H9 (cell line): ENCODE measurements at regions not wholly inside any gene's neighbourhood (a gene's known extent, or its start where the extent isn't known, plus 50 kb on each side); places are given as distances from the start of the nearest gene placed in this dataset.

Experiments used
- DNase-seq: peaks from one replicate; pipeline ENCODE4 v3.0.0-alpha.2; 2017
- H2AFZ ChIP-seq: one replicate; pipeline ENCODE4 v1.6.1; 2013; ENCODE audit warnings: mild to moderate bottlenecking, low read length, control low read depth, moderate library complexity
- H2AK5ac ChIP-seq: 2 replicates; pipeline ENCODE4 v1.6.1; 2013; ENCODE audit warnings: low read length, control low read depth, mixed read lengths; ENCODE audit not compliant: insufficient read length
- H2BK120ac ChIP-seq: one replicate; pipeline ENCODE4 v1.6.1; 2013; ENCODE audit warnings: low read depth, mild to moderate bottlenecking, low read length, control low read depth, inconsistent platforms; ENCODE audit not compliant: poor library complexity, severe bottlenecking
- H2BK12ac ChIP-seq: 2 replicates; pipeline ENCODE4 v1.6.1; 2013; ENCODE audit warnings: low read length, control low read depth, mixed read lengths, low read depth; ENCODE audit not compliant: insufficient read length
- H2BK15ac ChIP-seq: 2 replicates; pipeline ENCODE4 v1.6.1; 2013; ENCODE audit warnings: low read depth, low read length, control low read depth
- H2BK20ac ChIP-seq: one replicate; pipeline ENCODE4 v1.6.1; 2013; ENCODE audit warnings: low read depth, mild to moderate bottlenecking, low read length, control low read depth, inconsistent platforms; ENCODE audit not compliant: poor library complexity, severe bottlenecking
- H2BK5ac ChIP-seq: 2 replicates; pipeline ENCODE4 v1.6.1; 2013; ENCODE audit warnings: low read length, control low read depth, mixed read lengths; ENCODE audit not compliant: insufficient read length
- H3K14ac ChIP-seq: 2 replicates; pipeline ENCODE4 v1.6.1; 2013; ENCODE audit warnings: low read length, control low read depth; ENCODE audit not compliant: insufficient read depth
- H3K18ac ChIP-seq: 2 replicates; pipeline ENCODE4 v1.6.1; 2013; ENCODE audit warnings: low read depth, mild to moderate bottlenecking, mixed read lengths, low read length, control low read depth; ENCODE audit not compliant: insufficient read length
- H3K23ac ChIP-seq: 2 replicates; pipeline ENCODE4 v1.6.1; 2013; ENCODE audit warnings: low read length, control low read depth, mixed read lengths, low read depth; ENCODE audit not compliant: insufficient read length
- H3K23me2 ChIP-seq: 2 replicates; pipeline ENCODE4 v1.6.1; 2013; ENCODE audit warnings: low read depth, mild to moderate bottlenecking, mixed read lengths, low read length, control low read depth; ENCODE audit not compliant: insufficient read length, poor library complexity, severe bottlenecking
- H3K27ac ChIP-seq: 2 replicates; pipeline ENCODE4 v1.5.1; 2013; ENCODE audit warnings: low read length, control low read depth, mixed read lengths, low read depth; ENCODE audit not compliant: insufficient read length
- H3K27me3 ChIP-seq: 2 replicates; pipeline ENCODE4 v1.6.1; 2013; ENCODE audit warnings: low read length, control low read depth, inconsistent platforms; ENCODE audit not compliant: insufficient read depth
- H3K4ac ChIP-seq: 2 replicates; pipeline ENCODE4 v1.6.1; 2013; ENCODE audit warnings: low read depth, mild to moderate bottlenecking, control low read depth, inconsistent platforms, low read length, moderate library complexity
- H3K4me1 ChIP-seq: 2 replicates; pipeline ENCODE4 v1.6.1; 2013; ENCODE audit warnings: low read length, control low read depth, inconsistent platforms; ENCODE audit not compliant: insufficient read depth
- H3K4me2 ChIP-seq: 2 replicates; pipeline ENCODE4 v1.6.1; 2013; ENCODE audit warnings: low read length, control low read depth, mixed read lengths; ENCODE audit not compliant: insufficient read length, insufficient read depth
- H3K56ac ChIP-seq: 2 replicates; pipeline ENCODE4 v1.6.1; 2013; ENCODE audit warnings: low read depth, mild to moderate bottlenecking, mixed read lengths, low read length, control low read depth; ENCODE audit not compliant: insufficient read length
- H3K79me1 ChIP-seq: 2 replicates; pipeline ENCODE4 v1.6.1; 2013; ENCODE audit warnings: low read depth, mild to moderate bottlenecking, moderate library complexity, low read length, control low read depth, inconsistent platforms; ENCODE audit not compliant: insufficient read depth, poor library complexity, severe bottlenecking
- H3K79me2 ChIP-seq: 2 replicates; pipeline ENCODE4 v1.6.1; 2013; ENCODE audit warnings: low read length, control low read depth, inconsistent platforms; ENCODE audit not compliant: insufficient read depth
- H3K9ac ChIP-seq: 2 replicates; pipeline ENCODE4 v1.6.1; 2013; ENCODE audit warnings: low read length, control low read depth, mixed read lengths; ENCODE audit not compliant: insufficient read length; ENCODE audit errors: extremely low read depth
- H3K9me3 ChIP-seq: one replicate; pipeline ENCODE4 v1.6.1; 2013; ENCODE audit warnings: low read depth, low read length, inconsistent platforms; ENCODE audit not compliant: control insufficient read depth
- H3T11ph ChIP-seq: one replicate; pipeline ENCODE4 v1.6.1; 2013; ENCODE audit warnings: mild to moderate bottlenecking, low read length, control low read depth, inconsistent platforms
- H4K20me1 ChIP-seq: one replicate; pipeline ENCODE4 v1.6.1; 2013; ENCODE audit not compliant: control insufficient read depth, insufficient read length, insufficient read depth
- H4K5ac ChIP-seq: 2 replicates; pipeline ENCODE4 v1.6.1; 2013; ENCODE audit warnings: low read depth, mild to moderate bottlenecking, mixed read lengths, low read length, control low read depth; ENCODE audit not compliant: insufficient read length
- H4K8ac ChIP-seq: replicated peaks from 2 replicates; pipeline ENCODE4 v1.6.1; 2013; ENCODE audit warnings: low read length, control low read depth, mixed read lengths, low read depth; ENCODE audit not compliant: insufficient read length
- H4K91ac ChIP-seq: 2 replicates; pipeline ENCODE4 v1.6.1; 2013; ENCODE audit warnings: low read depth, mild to moderate bottlenecking, moderate library complexity, mixed read lengths, low read length, control low read depth; ENCODE audit not compliant: insufficient read length
- H3K27ac Mint-ChIP-seq, 3 experiments: 2 replicates in 2 of 3; 3 replicates in 1 of 3; pipeline ENCODE4 v1.8.0; 2020 to 2021; ENCODE audit warnings: mixed read lengths in 3 of 3, mild to moderate bottlenecking in 1 of 3, moderate library complexity in 1 of 3
- H3K27me3 Mint-ChIP-seq: 2 replicates; pipeline ENCODE4 v1.8.0; 2021; ENCODE audit warnings: low read depth, mild to moderate bottlenecking, moderate library complexity, mixed read lengths
- H3K36me3 Mint-ChIP-seq, 3 experiments: 2 replicates in 2 of 3; 3 replicates in 1 of 3; pipeline ENCODE4 v1.8.0; 2020 to 2021; ENCODE audit warnings: low read depth in 3 of 3, mixed read lengths in 3 of 3; ENCODE audit not compliant: insufficient read depth in 1 of 3
- H3K4me1 Mint-ChIP-seq, 2 experiments: 2 replicates each; pipeline ENCODE4 v1.8.0; 2020; ENCODE audit warnings: mixed read lengths in 2 of 2
- H3K4me3 Mint-ChIP-seq, 2 experiments: 2 replicates in 1 of 2; 3 replicates in 1 of 2; pipeline ENCODE4 v1.8.0; 2020 to 2021; ENCODE audit warnings: mild to moderate bottlenecking in 2 of 2, mixed read lengths in 2 of 2, moderate library complexity in 1 of 2
- H3K9me3 Mint-ChIP-seq, 2 experiments: 2 replicates in 1 of 2; 3 replicates in 1 of 2; pipeline ENCODE4 v1.8.0; 2020; ENCODE audit warnings: mild to moderate bottlenecking in 2 of 2, mixed read lengths in 2 of 2, moderate library complexity in 1 of 2
- CTCF ChIP-seq: fragments of 200-600 bp; sonication (generic); conservative IDR thresholded peaks from 3 replicates; pipeline ENCODE4 v1.8.0; 2021; ENCODE audit warnings: antibody characterized with exemption, mild to moderate bottlenecking
- WGBS: extraction: QIAGEN DNeasy Blood & Tissue Kit; methylation state at CpG from one replicate; pipeline ENCODE4 v1.1.7; 2013; ENCODE audit warnings: missing lambda C conversion rate, low lambda C conversion rate, mixed read lengths; ENCODE audit not compliant: insufficient read length; ENCODE audit errors: extremely low coverage; 5-methylcytosine and 5-hydroxymethylcytosine counted together

- DNase-seq = no peak
Observed at GRCh38 chr4:81757691-81758090, 286.0 kb upstream of the RASGEF1B start.

More at GRCh38 chr4:81757691-81758090, 286.0 kb upstream of the RASGEF1B start:
- no peak overlapping the region for H3T11ph ChIP-seq
- no peak overlapping the region for H3K23ac ChIP-seq
- H3K36me3 Mint-ChIP-seq = no peaks in the 10 kb centered on the region
- no peak overlapping the region for H3K56ac ChIP-seq
- no peak overlapping the region for H3K9ac ChIP-seq
- no CpG with 5 or more reads among the region's 2 CpGs for WGBS
- no peak overlapping the region for H2BK12ac ChIP-seq
- H4K91ac ChIP-seq = no peak overlapping the region
- no peak overlapping the region for H2AFZ ChIP-seq
- no peaks in the 10 kb centered on the region for H3K4me1 Mint-ChIP-seq
- H3K4me3 Mint-ChIP-seq = no peak overlapping the region
- no peak overlapping the region for H2BK15ac ChIP-seq
- H3K79me2 ChIP-seq = no peaks in the 10 kb centered on the region
- no peak overlapping the region for H3K4me2 ChIP-seq
- H3K4me1 ChIP-seq = no peaks in the 10 kb centered on the region
- no peak overlapping the region for H3K27ac ChIP-seq
- H2BK20ac ChIP-seq = no peak overlapping the region
- no peak overlapping the region for H4K8ac ChIP-seq
- H3K27ac Mint-ChIP-seq = no peak overlapping the region
- no peak overlapping the region for H3K14ac ChIP-seq
- H3K4ac ChIP-seq = no peak overlapping the region
- no peaks in the 10 kb centered on the region; the same call in 1 of the 2 replicates for H3K27me3 Mint-ChIP-seq
- H3K79me1 ChIP-seq = no peaks in the 10 kb centered on the region
- H4K5ac ChIP-seq = no peak overlapping the region
- no peak overlapping the region for H2AK5ac ChIP-seq
- H2BK120ac ChIP-seq = no peak overlapping the region
- no peaks in the 10 kb centered on the region for H3K9me3 Mint-ChIP-seq
- no peaks in the 10 kb centered on the region for H3K27me3 ChIP-seq
- no peaks in the 10 kb centered on the region for H4K20me1 ChIP-seq
- TF ChIP-seq CTCF = no peak; the same call in 2 of the 3 replicates
- H2BK5ac ChIP-seq = no peak overlapping the region
- H3K18ac ChIP-seq = no peak overlapping the region
- no peaks in the 10 kb centered on the region for H3K9me3 ChIP-seq
- H3K23me2 ChIP-seq = no peaks in the 10 kb centered on the region
